SH-SY5Y (cell line): ENCODE measurements at regions not wholly inside any gene's neighbourhood (a gene's known extent, or its start where the extent isn't known, plus 50 kb on each side); places are given as distances from the start of the nearest gene placed in this dataset.

Experiments
- GATA2 ChIP-seq: IDR thresholded peaks from 2 replicates; pipeline ENCODE4 v1.6.1; 2011; ENCODE audit warnings: mild to moderate bottlenecking, low read depth, low read length
- GATA3 ChIP-seq: IDR thresholded peaks from 2 replicates; pipeline ENCODE4 v1.6.1; 2011; ENCODE audit warnings: low read depth, mild to moderate bottlenecking, low read length, moderate library complexity

DNA sequence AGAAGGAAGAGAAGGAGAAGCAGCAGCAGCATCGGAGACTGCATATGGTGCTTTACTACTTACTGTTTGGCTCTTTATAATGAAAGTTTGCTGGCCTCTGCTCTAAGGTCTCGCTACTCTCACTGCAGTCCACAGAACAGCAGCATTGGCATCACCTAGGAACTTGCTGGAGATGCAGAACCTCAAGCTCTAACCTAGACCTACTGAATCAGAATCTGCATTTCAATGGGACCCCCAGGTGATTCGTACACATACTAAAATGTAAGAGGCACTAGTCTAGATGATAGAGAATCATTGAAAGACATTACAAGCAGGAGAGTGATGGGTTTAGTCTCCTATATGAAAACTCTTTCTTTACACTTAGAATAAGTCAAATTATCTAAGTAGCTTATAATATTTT, 270.6 kb downstream of the KLF5 start:
- no peak for TF ChIP-seq GATA2
- TF ChIP-seq GATA3 = no peak
